Pancreas (tissue), 10 donors: ENCODE measurements at regions not wholly inside any gene's neighbourhood (a gene's known extent, or its start where the extent isn't known, plus 50 kb on each side); places are given as distances from the start of the nearest gene placed in this dataset.

Source experiments
- ATAC-seq, 4 donors: fragments of 200-7000 bp; cut with Tn5 transposase; one replicate each; pipeline versions ENCODE4 v1.8.0 to v1.9.1; 2020; ENCODE audit warnings: mild to moderate bottlenecking in 4 of 4, moderate library complexity in 4 of 4
- DNase-seq, 6 donors: peaks; one replicate each; pipeline ENCODE4 v3.0.0-alpha.2; 2020
- FAIRE-seq: peaks from 2 replicates; lab custom pipeline; 2012; peaks lifted over from hg19 to GRCh38; lab: Jason Lieb, UNC
- H3K27ac ChIP-seq, 4 donors: fragments of 200-600 bp; sonication (generic); 1 replicate in 3 of 4; 2 replicates in 1 of 4; pipeline versions ENCODE4 v1.5.0 to v1.8.0; 2020
- H3K27me3 ChIP-seq, 4 donors: fragments of 200-600 bp; one replicate each; pipeline ENCODE4 v1.8.0; 2021
- H3K36me3 ChIP-seq, 3 donors: fragments of 200-600 bp; sonication (generic) in 1 of 3; one replicate each; pipeline versions ENCODE4 v1.5.0 to v1.8.0; 2020 to 2021
- H3K4me1 ChIP-seq, 3 donors: fragments of 200-600 bp; one replicate each; pipeline ENCODE4 v1.8.0; 2021
- H3K4me3 ChIP-seq, 4 donors: fragments of 200-600 bp; sonication (generic) in 2 of 4; one replicate each; pipeline versions ENCODE4 v1.5.0 to v1.8.0; 2020 to 2021
- H3K9me3 ChIP-seq, 4 donors: fragments of 200-600 bp; one replicate each; pipeline ENCODE4 v1.8.0; 2021
- WGBS, 2 donors: extraction: QIAGEN DNeasy Blood & Tissue Kit; methylation state at CpG; one replicate each; pipeline ENCODE4 v1.1.7; 2013; 5-methylcytosine and 5-hydroxymethylcytosine counted together
- intact Hi-C, 3 donors: fragments of 100-400 bp; cut with DNase I; formaldehyde crosslinking; loops; one replicate each; pipeline versions ENCODE4 v1.11.1 to v1.14.2; 2022
- TF ChIP-seq, protein P1 (sequence below), 4 donors: fragments of 200-600 bp; sonication (generic) in 3 of 4; IDR thresholded peaks; one replicate each; pipeline versions ENCODE4 v1.5.0 to v1.8.0; 2021; ENCODE audit warnings: antibody characterized with exemption in 4 of 4
- donor health status: healthy with polysubstance abuse.
- donor health status: DM: no; HTN: no; CAD: no; lungs with moderate emphysema.
- donor health status: DM: no; HTN: no; CAD: no.
- donor health status: control.
- donor health status: control.
- donor health status: Bipolar disorder and iron deficiency.
- donor health status: DM: yes; HTN: yes; CAD: no.
- donor health status: DM: no; HTN: no; CAD: no.
- donor health status: DM: no; HTN: no; CAD: no.
- donor health status: DM: yes; HTN: yes; CAD: no.

DNA sequence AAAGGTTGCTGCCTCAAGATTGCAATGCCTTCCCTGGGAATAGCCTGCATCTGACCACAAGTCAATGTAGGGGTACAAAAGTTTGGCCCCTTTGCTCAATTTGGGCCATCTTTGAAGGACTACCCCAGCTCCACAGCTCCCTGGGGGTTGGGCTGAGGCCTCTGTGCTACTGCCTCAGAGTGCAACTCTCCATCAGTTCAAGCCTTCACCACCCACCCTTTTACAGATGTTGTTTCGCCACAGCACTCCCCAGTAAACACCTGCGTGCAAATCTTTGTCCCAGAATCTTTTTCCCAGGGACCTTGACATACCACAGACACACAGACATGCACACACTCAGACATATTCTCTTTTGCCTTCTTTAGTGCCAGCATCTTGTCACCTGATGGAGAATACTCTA is 66.0 kb upstream of the ANKRD1 start:
- Histone ChIP-seq H3K9me3 (no peaks in the 10 kb centered on the region), H3K4me1 (peaks cover 0 to 10% (median 0%) of the 10 kb centered on the region in 3 donors), H3K4me3 (no peak overlapping the region), H3K27me3 (no peaks in the 10 kb centered on the region), H3K27ac (no peak overlapping the region), H3K36me3 (no peaks in the 10 kb centered on the region)
- ATAC-seq (no peak), FAIRE-seq (no peak), DNase-seq (no peak)
- intact Hi-C loops, result no loop called here
- TF ChIP-seq, protein P1, sequence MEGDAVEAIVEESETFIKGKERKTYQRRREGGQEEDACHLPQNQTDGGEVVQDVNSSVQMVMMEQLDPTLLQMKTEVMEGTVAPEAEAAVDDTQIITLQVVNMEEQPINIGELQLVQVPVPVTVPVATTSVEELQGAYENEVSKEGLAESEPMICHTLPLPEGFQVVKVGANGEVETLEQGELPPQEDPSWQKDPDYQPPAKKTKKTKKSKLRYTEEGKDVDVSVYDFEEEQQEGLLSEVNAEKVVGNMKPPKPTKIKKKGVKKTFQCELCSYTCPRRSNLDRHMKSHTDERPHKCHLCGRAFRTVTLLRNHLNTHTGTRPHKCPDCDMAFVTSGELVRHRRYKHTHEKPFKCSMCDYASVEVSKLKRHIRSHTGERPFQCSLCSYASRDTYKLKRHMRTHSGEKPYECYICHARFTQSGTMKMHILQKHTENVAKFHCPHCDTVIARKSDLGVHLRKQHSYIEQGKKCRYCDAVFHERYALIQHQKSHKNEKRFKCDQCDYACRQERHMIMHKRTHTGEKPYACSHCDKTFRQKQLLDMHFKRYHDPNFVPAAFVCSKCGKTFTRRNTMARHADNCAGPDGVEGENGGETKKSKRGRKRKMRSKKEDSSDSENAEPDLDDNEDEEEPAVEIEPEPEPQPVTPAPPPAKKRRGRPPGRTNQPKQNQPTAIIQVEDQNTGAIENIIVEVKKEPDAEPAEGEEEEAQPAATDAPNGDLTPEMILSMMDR (IDR thresholded peaks at IDR 0.05), result no peak
- WGBS, 2 donors, result 88 to 94% methylated on average over 2 of the region's 2 CpGs

- H3K4me3 ChIP-seq, result no peak overlapping the region
- 97 to 100% methylated on average over 2 of the region's 2 CpGs for WGBS, 2 donors
- ATAC-seq (no peak), FAIRE-seq (no peak), DNase-seq (no peak)
- intact Hi-C loops, result no loop called here
- no peak overlapping the region for H3K27ac ChIP-seq
- no peaks in the 10 kb centered on the region for H3K27me3 ChIP-seq
- H3K9me3 ChIP-seq, result no peaks in the 10 kb centered on the region
- TF ChIP-seq, protein P1 (IDR thresholded peaks at IDR 0.05), result no peak
- no peaks in the 10 kb centered on the region for H3K36me3 ChIP-seq
- peaks cover 0 to 10% (median 0%) of the 10 kb centered on the region in 3 donors for H3K4me1 ChIP-seq
Measured at GRCh38 chr10:90987383-90987782, 66.5 kb upstream of the ANKRD1 start.

DNA sequence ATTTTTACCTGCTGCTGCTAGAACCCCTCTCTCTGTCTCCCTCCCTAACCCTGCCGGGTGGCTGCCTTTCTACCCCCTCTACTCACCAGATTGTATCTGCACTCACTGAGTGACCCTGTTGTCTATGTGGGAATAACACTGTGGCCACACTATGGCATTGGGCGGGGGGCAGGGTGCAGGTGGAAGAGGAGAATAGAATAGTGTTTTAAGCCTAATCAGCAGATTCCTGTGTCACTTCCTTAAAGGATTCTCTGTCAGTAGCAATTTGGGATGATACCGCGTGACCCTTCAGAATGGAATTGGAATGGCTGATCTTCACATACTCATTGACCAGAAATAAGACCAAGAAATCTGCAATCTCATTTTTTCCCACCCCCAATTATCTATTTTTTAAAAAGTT is 67.1 kb upstream of the ANKRD1 start:
- no peak for DNase-seq
- 95% methylated on average over 4 of the region's 4 CpGs for WGBS, 2 donors
- H3K36me3 ChIP-seq, result no peaks in the 10 kb centered on the region
- TF ChIP-seq, protein P1 (IDR thresholded peaks at IDR 0.05), result no peak
- no peaks in the 10 kb centered on the region for H3K27me3 ChIP-seq
- H3K27ac ChIP-seq, result no peak overlapping the region
- no peak for ATAC-seq
- no peaks in the 10 kb centered on the region for H3K9me3 ChIP-seq
- intact Hi-C loops, result no loop called here
- FAIRE-seq, result no peak
- H3K4me3 ChIP-seq, result no peak overlapping the region
- peaks cover 0 to 10% (median 0%) of the 10 kb centered on the region in 3 donors for H3K4me1 ChIP-seq

DNA sequence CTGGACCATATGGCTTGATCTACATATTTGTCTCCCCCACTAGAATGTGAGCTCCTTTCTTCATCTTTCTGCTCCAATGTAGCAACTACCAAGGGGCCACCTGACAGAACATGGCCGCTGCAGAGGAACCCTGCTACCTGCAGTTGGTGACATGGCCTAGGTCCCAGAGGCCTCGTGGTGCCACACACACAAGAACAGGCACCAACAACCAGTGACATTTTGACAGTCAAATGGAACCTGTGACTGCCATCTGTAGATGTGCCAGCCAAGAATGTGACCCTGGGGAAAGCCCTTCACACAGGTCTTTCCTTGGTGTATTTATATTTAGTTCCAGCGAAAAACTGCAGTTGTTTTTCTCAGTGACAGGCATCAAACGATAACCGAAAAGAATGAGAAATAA is 67.9 kb upstream of the ANKRD1 start:
- TF ChIP-seq, protein P1 (IDR thresholded peaks at IDR 0.05), result no peak
- Histone ChIP-seq H3K27me3 (no peaks in the 10 kb centered on the region), H3K36me3 (no peaks in the 10 kb centered on the region), H3K4me1 (peaks cover 0 to 10% (median 0%) of the 10 kb centered on the region in 3 donors), H3K27ac (no peak overlapping the region), H3K4me3 (no peak overlapping the region), H3K9me3 (no peaks in the 10 kb centered on the region)
- no peak for DNase-seq
- 84 to 91% methylated on average over 5 of the region's 5 CpGs for WGBS, 2 donors
- intact Hi-C loops, result no loop called here
- FAIRE-seq, result no peak
- no peak for ATAC-seq

- DNase-seq (no peak), FAIRE-seq (no peak), ATAC-seq (no peak)
- Histone ChIP-seq H3K27ac (no peak overlapping the region), H3K4me1 (peaks cover 0 to 10% (median 0%) of the 10 kb centered on the region in 3 donors), H3K36me3 (no peaks in the 10 kb centered on the region), H3K9me3 (no peaks in the 10 kb centered on the region), H3K27me3 (no peaks in the 10 kb centered on the region), H3K4me3 (no peak overlapping the region)
- intact Hi-C loops, result no loop called here
- 85 to 97% methylated on average over 3 of the region's 3 CpGs for WGBS, 2 donors
- TF ChIP-seq, protein P1 (IDR thresholded peaks at IDR 0.05), result no peak
Measured at GRCh38 chr10:90989378-90989777, 68.5 kb upstream of the ANKRD1 start.
